A673 (cell line): ENCODE measurements at regions not wholly inside any gene's neighbourhood (a gene's known extent, or its start where the extent isn't known, plus 50 kb on each side); places are given as distances from the start of the nearest gene placed in this dataset.

ENCODE experiments used
- BruUV-seq: library from RNA; stranded (reverse); fragments of 400-500 nt; replicated peaks from 2 replicates; lab custom pipeline; 2021; lab: Mats Ljungman, UMichigan
- CTCF ChIA-PET: fragments of 300-600 bp; sonication (Branson Sonifier 250); formaldehyde crosslinking; loops from one replicate; lab custom pipeline; 2022; ENCODE audit warnings: antibody characterized with exemption; lab: Charles Lee
- POLR2A ChIA-PET: fragments of 300-600 bp; sonication (Branson Sonifier 250); formaldehyde crosslinking; loops from one replicate; lab custom pipeline; 2022; ENCODE audit warnings: antibody characterized with exemption; ENCODE audit not compliant: low non-redundant PET; lab: Charles Lee
- DNase-seq: peaks from one replicate; pipeline ENCODE4 v3.0.0-alpha.2; 2015; ENCODE audit warnings: low spot score
- H3K27ac ChIP-seq: fragments of 200-600 bp; sonication (generic); 2 replicates; pipeline ENCODE4 v1.5.1; 2016; ENCODE audit warnings: mixed run types, low read depth, mild to moderate bottlenecking, mixed read lengths, antibody characterized with exemption, low read length; ENCODE audit not compliant: poor library complexity, severe bottlenecking
- H3K27me3 ChIP-seq: fragments of 200-600 bp; sonication (generic); replicated peaks from 2 replicates; pipeline ENCODE4 v1.6.1; 2017; ENCODE audit warnings: mixed run types, low read depth, mild to moderate bottlenecking, mixed read lengths, antibody characterized with exemption, low read length; ENCODE audit not compliant: insufficient read depth, poor library complexity
- H3K36me3 ChIP-seq: fragments of 200-600 bp; sonication (generic); 2 replicates; pipeline ENCODE4 v1.6.1; 2016; ENCODE audit warnings: mixed run types, mild to moderate bottlenecking, mixed read lengths, antibody characterized with exemption, low read length; ENCODE audit not compliant: insufficient read depth, poor library complexity, severe bottlenecking
- H3K4me1 ChIP-seq: fragments of 200-600 bp; sonication (generic); 2 replicates; pipeline ENCODE4 v1.6.1; 2017; ENCODE audit warnings: mixed run types, mild to moderate bottlenecking, mixed read lengths, antibody characterized with exemption, low read length; ENCODE audit not compliant: insufficient read depth, poor library complexity, severe bottlenecking
- H3K4me3 ChIP-seq: fragments of 200-600 bp; sonication (generic); 2 replicates; pipeline ENCODE4 v1.5.1; 2016; ENCODE audit warnings: low read depth, mixed run types, mild to moderate bottlenecking, mixed read lengths, low read length; ENCODE audit not compliant: poor library complexity, severe bottlenecking
- H3K9me3 ChIP-seq: fragments of 200-600 bp; sonication (generic); 2 replicates; pipeline ENCODE4 v1.6.1; 2016; ENCODE audit warnings: mixed run types, low read depth, mild to moderate bottlenecking, mixed read lengths, antibody characterized with exemption, low read length; ENCODE audit not compliant: poor library complexity, severe bottlenecking
- EZH2 ChIP-seq: fragments of 200-600 bp; sonication (generic); IDR thresholded peaks from 2 replicates; pipeline ENCODE4 v1.6.1; 2017; ENCODE audit warnings: borderline replicate concordance, low read depth, mild to moderate bottlenecking, mixed read lengths, antibody characterized with exemption, low read length; ENCODE audit not compliant: poor library complexity, severe bottlenecking
- intact Hi-C: fragments of 100-400 bp; cut with micrococcal nuclease; formaldehyde crosslinking; loops from one replicate; pipeline ENCODE4 v1.10.0; 2022; ENCODE audit not compliant: unreplicated experiment
- TF ChIP-seq, protein P1 (sequence below): fragments of 300-800, 200-600 bp; sonication (generic); conservative IDR thresholded peaks from 2 replicates; pipeline ENCODE4 v1.5.1; 2017; ENCODE audit warnings: low read depth, mild to moderate bottlenecking, antibody characterized with exemption, low read length, moderate library complexity, mixed read lengths

GRCh38 chr2:236366049-236366387, 101.8 kb upstream of the ASB18 start:
- H3K9me3 ChIP-seq: no peaks in the 10 kb centered on the region
- no peak for DNase-seq
- POLR2A ChIA-PET: no interaction called here
- H3K27ac ChIP-seq: no peak overlapping the region
- H3K4me3 ChIP-seq: no peak overlapping the region
- intact Hi-C loops: no loop called here
- peaks cover 77% of the 10 kb centered on the region for H3K27me3 ChIP-seq
- CTCF ChIA-PET: interaction anchor here (0.6 kb wide), 1 partner anchor 721 kb away, joined by 6 read pairs; no protein-coding TSS in a partner anchor
- no peaks in the 10 kb centered on the region for H3K4me1 ChIP-seq
- no TSS peak for BruUV-seq
- H3K36me3 ChIP-seq: no peaks in the 10 kb centered on the region
- no peak for TF ChIP-seq EZH2
- TF ChIP-seq, protein P1, sequence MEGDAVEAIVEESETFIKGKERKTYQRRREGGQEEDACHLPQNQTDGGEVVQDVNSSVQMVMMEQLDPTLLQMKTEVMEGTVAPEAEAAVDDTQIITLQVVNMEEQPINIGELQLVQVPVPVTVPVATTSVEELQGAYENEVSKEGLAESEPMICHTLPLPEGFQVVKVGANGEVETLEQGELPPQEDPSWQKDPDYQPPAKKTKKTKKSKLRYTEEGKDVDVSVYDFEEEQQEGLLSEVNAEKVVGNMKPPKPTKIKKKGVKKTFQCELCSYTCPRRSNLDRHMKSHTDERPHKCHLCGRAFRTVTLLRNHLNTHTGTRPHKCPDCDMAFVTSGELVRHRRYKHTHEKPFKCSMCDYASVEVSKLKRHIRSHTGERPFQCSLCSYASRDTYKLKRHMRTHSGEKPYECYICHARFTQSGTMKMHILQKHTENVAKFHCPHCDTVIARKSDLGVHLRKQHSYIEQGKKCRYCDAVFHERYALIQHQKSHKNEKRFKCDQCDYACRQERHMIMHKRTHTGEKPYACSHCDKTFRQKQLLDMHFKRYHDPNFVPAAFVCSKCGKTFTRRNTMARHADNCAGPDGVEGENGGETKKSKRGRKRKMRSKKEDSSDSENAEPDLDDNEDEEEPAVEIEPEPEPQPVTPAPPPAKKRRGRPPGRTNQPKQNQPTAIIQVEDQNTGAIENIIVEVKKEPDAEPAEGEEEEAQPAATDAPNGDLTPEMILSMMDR: no peak

DNA sequence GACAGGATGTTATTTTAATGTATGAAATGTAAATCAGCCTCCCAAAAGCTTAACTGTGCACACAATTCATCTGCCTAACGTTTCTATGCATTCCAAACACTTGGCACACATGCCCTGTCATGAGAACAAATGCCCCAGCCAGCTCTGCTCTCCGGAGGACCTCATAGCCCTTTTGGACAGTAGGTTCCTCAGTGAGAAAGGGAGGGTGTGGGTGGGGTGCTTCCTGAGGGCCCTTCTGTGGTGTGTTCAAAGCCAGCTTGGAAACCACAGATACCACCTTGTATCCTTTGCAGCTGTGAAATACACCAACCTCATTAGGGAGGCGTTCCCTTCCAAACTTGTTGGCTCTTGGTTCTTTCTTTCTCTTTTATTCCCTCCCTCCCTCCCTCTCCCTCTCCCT, 102.2 kb upstream of the ASB18 start:
- CTCF ChIA-PET: interaction anchor here (0.6 kb wide), 1 partner anchor 720 kb away, joined by 6 read pairs; no protein-coding TSS in a partner anchor
- no TSS peak for BruUV-seq
- Histone ChIP-seq H3K36me3 (no peaks in the 10 kb centered on the region), H3K4me3 (no peak overlapping the region), H3K9me3 (no peaks in the 10 kb centered on the region), H3K27me3 (peaks cover 74% of the 10 kb centered on the region), H3K4me1 (no peaks in the 10 kb centered on the region), H3K27ac (no peak overlapping the region)
- DNase-seq: no peak
- TF ChIP-seq, protein P1: no peak
- TF ChIP-seq EZH2: no peak
- POLR2A ChIA-PET: no interaction called here
- intact Hi-C loops: no loop called here

DNA sequence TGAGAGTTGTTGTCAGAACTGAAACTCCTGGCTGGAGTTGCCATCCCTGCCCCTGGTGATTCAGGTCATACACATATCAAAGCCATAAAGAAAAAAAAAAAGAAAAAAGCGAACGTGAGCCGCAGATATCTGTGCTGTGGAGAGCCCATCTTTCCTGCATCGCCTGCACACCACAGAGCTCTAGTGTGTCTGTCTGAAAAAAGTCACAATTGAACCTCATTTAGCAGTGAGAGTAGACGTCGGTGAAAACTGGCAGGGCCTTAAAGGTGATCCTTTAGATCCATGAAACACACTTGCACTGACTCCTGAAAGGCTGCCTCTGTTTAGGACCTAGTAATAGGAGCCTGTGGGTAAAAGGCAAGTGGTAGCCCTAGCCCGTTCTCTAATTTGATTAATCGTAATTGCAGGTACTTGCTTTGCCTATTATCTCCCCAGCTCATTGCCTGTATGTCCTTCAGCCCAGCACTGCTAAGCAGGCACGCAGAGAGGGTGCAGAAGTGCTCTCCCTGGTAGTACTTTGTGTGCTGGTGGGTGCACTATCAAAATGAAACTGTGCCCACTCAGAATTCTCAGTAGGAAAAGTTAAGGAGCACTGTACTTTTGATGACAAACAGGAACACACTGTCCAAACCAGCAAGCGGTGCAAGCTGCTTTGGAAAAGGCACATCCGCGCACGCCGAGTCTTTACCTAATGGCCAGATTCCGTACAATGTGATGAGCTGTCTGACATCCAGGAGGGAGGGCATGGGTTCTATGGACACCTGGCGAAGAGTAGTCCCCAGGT, 103.5 kb upstream of the ASB18 start:
- ChIA-PET POLR2A (no interaction called here), CTCF (no interaction called here)
- no peak for DNase-seq
- Histone ChIP-seq H3K4me1 (no peaks in the 10 kb centered on the region), H3K4me3 (no peak overlapping the region), H3K9me3 (no peaks in the 10 kb centered on the region), H3K36me3 (no peaks in the 10 kb centered on the region), H3K27me3 (peaks cover 71% of the 10 kb centered on the region), H3K27ac (no peak overlapping the region)
- intact Hi-C loops: no loop called here
- BruUV-seq: no TSS peak
- TF ChIP-seq EZH2: no peak
- TF ChIP-seq, protein P1: no peak
